PC-3 (cell line): ENCODE measurements at regions not wholly inside any gene's neighbourhood (a gene's known extent, or its start where the extent isn't known, plus 50 kb on each side); places are given as distances from the start of the nearest gene placed in this dataset.

Experiments
- ATAC-seq: fragments of 200-7000 bp; cut with Tn5 transposase; 2 replicates; pipeline ENCODE4 v1.9.1; 2020; ENCODE audit warnings: mild to moderate bottlenecking, moderate library complexity
- BruUV-seq: library from RNA; stranded (reverse); fragments of 400-500 nt; replicated peaks from 2 replicates; lab custom pipeline; 2021; lab: Mats Ljungman, UMichigan
- CTCF ChIA-PET: fragments of 300-600 bp; sonication (Branson Sonifier 250); formaldehyde crosslinking; loops from one replicate; lab custom pipeline; 2022; ENCODE audit warnings: antibody characterized with exemption; lab: Charles Lee
- POLR2A ChIA-PET: fragments of 300-600 bp; sonication (Branson Sonifier 250); formaldehyde crosslinking; loops from one replicate; lab custom pipeline; 2022; ENCODE audit warnings: antibody characterized with exemption; ENCODE audit not compliant: unreplicated experiment; lab: Charles Lee
- DNase-seq: peaks from one replicate; pipeline ENCODE4 v3.0.0-alpha.2; 2015
- H2AFZ ChIP-seq: fragments of 300-600 bp; sonication (generic); 2 replicates; pipeline ENCODE4 v1.6.0; 2016; ENCODE audit warnings: antibody characterized with exemption, low read length
- H3F3A ChIP-seq: fragments of 300-600 bp; sonication (generic); one replicate; pipeline ENCODE4 v1.6.0; 2017; ENCODE audit warnings: antibody characterized with exemption, low read length, control low read depth, mild to moderate bottlenecking; ENCODE audit not compliant: unreplicated experiment
- H3K27ac ChIP-seq: fragments of 300-600 bp; sonication (generic); 2 replicates; pipeline ENCODE4 v1.5.1; 2016; ENCODE audit warnings: mild to moderate bottlenecking, low read length
- H3K27me3 ChIP-seq: fragments of 300-600 bp; sonication (generic); 2 replicates; pipeline ENCODE4 v1.6.1; 2016; ENCODE audit warnings: low read length, mixed read lengths
- H3K36me3 ChIP-seq: fragments of 300-600 bp; sonication (generic); 2 replicates; pipeline ENCODE4 v1.6.1; 2016; ENCODE audit warnings: low read depth, mixed run types, low read length, mixed read lengths
- H3K4me1 ChIP-seq: fragments of 300-600 bp; sonication (generic); 2 replicates; pipeline ENCODE4 v1.5.1; 2016; ENCODE audit warnings: low read length; ENCODE audit not compliant: insufficient read depth
- H3K4me2 ChIP-seq: fragments of 300-600 bp; sonication (generic); 2 replicates; pipeline ENCODE4 v1.6.0; 2016; ENCODE audit warnings: low read length
- H3K4me3 ChIP-seq: fragments of 300-600 bp; sonication (generic); 2 replicates; pipeline ENCODE4 v1.5.1; 2016; ENCODE audit warnings: mild to moderate bottlenecking, low read length, mixed read lengths
- H3K79me2 ChIP-seq: fragments of 300-600 bp; sonication (generic); 2 replicates; pipeline ENCODE4 v1.6.1; 2017; ENCODE audit warnings: low read length, mixed read lengths
- H3K9ac ChIP-seq: fragments of 300-600 bp; sonication (generic); 2 replicates; pipeline ENCODE4 v1.6.0; 2016; ENCODE audit warnings: mild to moderate bottlenecking, low read length
- H3K9me2 ChIP-seq: fragments of 300-600 bp; sonication (generic); replicated peaks from 2 replicates; pipeline ENCODE4 v1.6.1; 2016; ENCODE audit warnings: mixed run types, low read length, mixed read lengths
- H3K9me3 ChIP-seq: fragments of 300-600 bp; sonication (generic); 2 replicates; pipeline ENCODE4 v1.6.1; 2016; ENCODE audit warnings: low read length, mixed read lengths
- H4K20me1 ChIP-seq: fragments of 300-600 bp; sonication (generic); 2 replicates; pipeline ENCODE4 v1.6.1; 2016; ENCODE audit warnings: low read length, mixed read lengths
- EZH2 ChIP-seq: fragments of 300-600 bp; sonication (generic); IDR thresholded peaks from one replicate; pipeline ENCODE4 v1.6.1; 2017; ENCODE audit warnings: antibody characterized with exemption, mild to moderate bottlenecking, low read length; ENCODE audit not compliant: unreplicated experiment
- EZH2phosphoT487 ChIP-seq: fragments of 300-600 bp; sonication (generic); IDR thresholded peaks from 2 replicates; pipeline ENCODE4 v1.6.1; 2018; ENCODE audit warnings: mild to moderate bottlenecking, antibody characterized with exemption, low read length, borderline replicate concordance
- intact Hi-C: fragments of 100-400 bp; cut with micrococcal nuclease; formaldehyde crosslinking; loops from 2 replicates; pipeline ENCODE4 v1.9.0; 2023
- TF ChIP-seq, protein P1 (sequence below): fragments of 300-600 bp; sonication (generic); conservative IDR thresholded peaks from 2 replicates; pipeline ENCODE4 v1.5.1; 2017; ENCODE audit warnings: antibody characterized with exemption, low read depth, mild to moderate bottlenecking, low read length

DNA sequence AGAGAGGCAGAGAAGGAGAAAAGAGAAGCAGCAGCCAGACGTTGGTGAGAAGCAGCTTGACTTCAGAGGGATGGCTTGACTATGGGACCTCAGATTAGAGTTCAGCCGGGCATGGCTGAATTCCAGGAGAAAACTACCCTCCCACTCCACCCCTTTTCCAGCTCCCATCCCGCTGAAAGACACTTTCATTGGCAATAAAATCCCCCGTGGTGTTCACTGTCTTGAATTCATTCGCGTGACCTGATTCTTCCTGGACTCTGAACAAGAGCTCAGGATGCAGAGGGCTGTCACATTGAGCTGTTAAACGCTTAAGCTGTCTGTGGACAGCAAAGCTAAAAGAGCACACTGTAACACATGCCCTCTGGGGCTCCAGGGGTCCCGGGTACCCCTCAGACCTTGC, 1575.3 kb upstream of the AGA start:
- POLR2A ChIA-PET: no interaction called here
- CTCF ChIA-PET: no interaction called here
- no TSS peak for BruUV-seq

DNA sequence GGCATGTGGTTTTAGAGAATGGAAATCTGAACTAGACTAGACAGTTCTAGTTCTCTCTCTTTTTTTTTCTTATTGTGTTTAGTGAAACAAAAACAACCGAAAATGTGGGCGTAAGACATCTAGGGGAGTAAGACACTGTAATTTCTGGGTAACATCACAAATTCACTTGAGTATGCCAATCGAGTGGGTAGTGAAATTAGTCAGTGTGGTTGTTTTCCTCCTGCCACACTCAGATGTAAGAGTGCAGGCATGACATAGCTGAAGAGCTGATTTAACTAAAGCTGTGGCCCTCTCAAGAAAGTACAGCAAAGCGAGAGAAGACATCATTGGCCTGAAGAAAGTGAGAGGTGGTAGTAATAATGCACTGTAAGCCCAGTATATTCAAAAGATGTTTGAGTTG, 1585.3 kb upstream of the AGA start:
- no TSS peak for BruUV-seq

More for the DNA sequence above, 1575.3 kb upstream of the AGA start:
- H2AFZ ChIP-seq: no peak overlapping the region
- H3K4me2 ChIP-seq: no peak overlapping the region
- no peaks in the 10 kb centered on the region for H3K9me3 ChIP-seq
- TF ChIP-seq EZH2 (no peak), EZH2phosphoT487 (no peak)
- TF ChIP-seq, protein P1, sequence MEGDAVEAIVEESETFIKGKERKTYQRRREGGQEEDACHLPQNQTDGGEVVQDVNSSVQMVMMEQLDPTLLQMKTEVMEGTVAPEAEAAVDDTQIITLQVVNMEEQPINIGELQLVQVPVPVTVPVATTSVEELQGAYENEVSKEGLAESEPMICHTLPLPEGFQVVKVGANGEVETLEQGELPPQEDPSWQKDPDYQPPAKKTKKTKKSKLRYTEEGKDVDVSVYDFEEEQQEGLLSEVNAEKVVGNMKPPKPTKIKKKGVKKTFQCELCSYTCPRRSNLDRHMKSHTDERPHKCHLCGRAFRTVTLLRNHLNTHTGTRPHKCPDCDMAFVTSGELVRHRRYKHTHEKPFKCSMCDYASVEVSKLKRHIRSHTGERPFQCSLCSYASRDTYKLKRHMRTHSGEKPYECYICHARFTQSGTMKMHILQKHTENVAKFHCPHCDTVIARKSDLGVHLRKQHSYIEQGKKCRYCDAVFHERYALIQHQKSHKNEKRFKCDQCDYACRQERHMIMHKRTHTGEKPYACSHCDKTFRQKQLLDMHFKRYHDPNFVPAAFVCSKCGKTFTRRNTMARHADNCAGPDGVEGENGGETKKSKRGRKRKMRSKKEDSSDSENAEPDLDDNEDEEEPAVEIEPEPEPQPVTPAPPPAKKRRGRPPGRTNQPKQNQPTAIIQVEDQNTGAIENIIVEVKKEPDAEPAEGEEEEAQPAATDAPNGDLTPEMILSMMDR: no peak
- no peaks in the 10 kb centered on the region for H3K79me2 ChIP-seq
- H3K4me1 ChIP-seq: no peaks in the 10 kb centered on the region
- intact Hi-C loops: no loop called here
- ATAC-seq (no peak), DNase-seq (no peak)
- H3K4me3 ChIP-seq: no peak overlapping the region
- no peak overlapping the region for H3K27ac ChIP-seq
- no peaks in the 10 kb centered on the region for H3F3A ChIP-seq
- H3K27me3 ChIP-seq: no peaks in the 10 kb centered on the region
- H4K20me1 ChIP-seq: no peaks in the 10 kb centered on the region
- H3K9ac ChIP-seq: no peak overlapping the region
- no peaks in the 10 kb centered on the region for H3K9me2 ChIP-seq
- no peaks in the 10 kb centered on the region for H3K36me3 ChIP-seq

DNA sequence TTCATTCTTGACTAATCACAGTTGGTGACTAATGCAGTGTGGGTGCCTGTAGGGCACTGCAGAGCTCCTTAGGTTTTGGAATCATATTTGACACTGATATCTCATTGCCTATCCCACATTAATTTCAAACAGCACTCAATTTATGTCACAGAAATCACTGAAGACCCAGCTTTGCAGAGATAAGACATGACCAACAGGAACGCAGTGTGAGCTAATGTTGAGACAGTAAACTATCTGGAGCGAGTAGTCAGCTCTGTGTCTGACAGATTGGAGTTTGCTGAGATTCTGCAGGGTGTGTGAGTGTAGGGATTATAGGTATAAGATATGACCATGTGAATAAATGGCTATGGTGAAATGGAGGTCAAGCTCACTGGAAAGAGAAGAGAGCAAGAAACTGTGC, 1586.1 kb upstream of the AGA start:
- H3K9me2 ChIP-seq: no peaks in the 10 kb centered on the region
- H3K9ac ChIP-seq: no peak overlapping the region
- no peak overlapping the region for H3K4me2 ChIP-seq
- no TSS peak for BruUV-seq
- no peak overlapping the region for H3K4me3 ChIP-seq
- intact Hi-C loops: no loop called here
- peak; percentile 22; the same call in 1 of the 2 replicates for ATAC-seq
- no peak for DNase-seq
- no peaks in the 10 kb centered on the region for H3K36me3 ChIP-seq
- H3K27ac ChIP-seq: no peak overlapping the region
- no peaks in the 10 kb centered on the region for H4K20me1 ChIP-seq
- H3K9me3 ChIP-seq: no peaks in the 10 kb centered on the region
- TF ChIP-seq EZH2phosphoT487: no peak
- TF ChIP-seq EZH2: no peak
- TF ChIP-seq, protein P1: no peak
- no peaks in the 10 kb centered on the region for H3K79me2 ChIP-seq
- POLR2A ChIA-PET: no interaction called here
- CTCF ChIA-PET: no interaction called here
- no peak overlapping the region for H2AFZ ChIP-seq
- H3F3A ChIP-seq: no peaks in the 10 kb centered on the region
- H3K27me3 ChIP-seq: no peaks in the 10 kb centered on the region
- no peaks in the 10 kb centered on the region for H3K4me1 ChIP-seq

More for the DNA sequence above, 1585.3 kb upstream of the AGA start:
- Histone ChIP-seq H3K4me3 (no peak overlapping the region), H3K27me3 (no peaks in the 10 kb centered on the region), H2AFZ (no peak overlapping the region), H3F3A (no peaks in the 10 kb centered on the region), H3K4me2 (no peak overlapping the region), H3K9me3 (no peaks in the 10 kb centered on the region), H4K20me1 (no peaks in the 10 kb centered on the region), H3K79me2 (no peaks in the 10 kb centered on the region), H3K36me3 (no peaks in the 10 kb centered on the region), H3K27ac (no peak overlapping the region), H3K4me1 (no peaks in the 10 kb centered on the region), H3K9ac (no peak overlapping the region), H3K9me2 (no peaks in the 10 kb centered on the region)
- ATAC-seq (no peak), DNase-seq (no peak)
- POLR2A ChIA-PET: no interaction called here
- intact Hi-C loops: no loop called here
- CTCF ChIA-PET: no interaction called here
- TF ChIP-seq, protein P1: no peak
- no peak for TF ChIP-seq EZH2phosphoT487
- no peak for TF ChIP-seq EZH2
